22Rv1 (cell line): ENCODE measurements at regions not wholly inside any gene's neighbourhood (a gene's known extent, or its start where the extent isn't known, plus 50 kb on each side); places are given as distances from the start of the nearest gene placed in this dataset.

Experiments used
- CTCF ChIP-seq: fragments of 450-650 bp; IDR thresholded peaks from 2 replicates; pipeline ENCODE4 v1.5.1; 2017; ENCODE audit warnings: mild to moderate bottlenecking
- ZFX ChIP-seq: fragments of 450-650 bp; IDR thresholded peaks from 2 replicates; pipeline ENCODE4 v1.6.1; 2017; ENCODE audit warnings: antibody characterized with exemption, borderline replicate concordance

GRCh38 chr5:13303445-13303844 lies 641.0 kb downstream of the DNAH5 start:
- TF ChIP-seq CTCF = no peak
- TF ChIP-seq ZFX = no peak
